Ascending aorta (tissue), 2 donors: ENCODE measurements at regions not wholly inside any gene's neighbourhood (a gene's known extent, or its start where the extent isn't known, plus 50 kb on each side); places are given as distances from the start of the nearest gene placed in this dataset.

Source experiments
- DNase-seq, 2 donors: peaks; one replicate each; pipeline ENCODE4 v3.0.0-alpha.2; 2019; ENCODE audit warnings: low spot score in 2 of 2
- H3K27ac ChIP-seq, 2 donors: fragments of 200-600 bp; sonication (generic); one replicate each; pipeline ENCODE4 v1.5.1; 2016 to 2017; ENCODE audit warnings: mild to moderate bottlenecking in 1 of 2
- H3K27me3 ChIP-seq: fragments of 200-600 bp; sonication (generic); one replicate; pipeline ENCODE4 v1.5.1; 2017
- H3K36me3 ChIP-seq, 2 donors: fragments of 200-600 bp; sonication (generic); one replicate each; pipeline ENCODE4 v1.5.1; 2016
- H3K4me1 ChIP-seq, 2 donors: fragments of 200-600 bp; sonication (generic); one replicate each; pipeline ENCODE4 v1.5.1; 2016 to 2017; ENCODE audit warnings: mild to moderate bottlenecking in 1 of 2
- H3K4me3 ChIP-seq, 2 donors: fragments of 200-600 bp; sonication (generic); one replicate each; pipeline ENCODE4 v1.5.1; 2016 to 2017; ENCODE audit warnings: mild to moderate bottlenecking in 1 of 2
- H3K9me3 ChIP-seq, 2 donors: fragments of 200-600 bp; sonication (generic); one replicate each; pipeline ENCODE4 v1.5.1; 2016
- CTCF ChIP-seq, 3 experiments: fragments of 200-600 bp in 2 of 3; fragments of 450-650 bp in 1 of 3; sonication (generic) in 2 of 3; IDR thresholded peaks; one replicate each; pipeline ENCODE4 v1.5.1; 2016 to 2019; ENCODE audit warnings: antibody characterized with exemption in 3 of 3, mild to moderate bottlenecking in 1 of 3, moderate library complexity in 1 of 3
- intact Hi-C: fragments of 100-400 bp; cut with DNase I; formaldehyde crosslinking; loops from one replicate; pipeline ENCODE4 v1.15.1; 2023

DNA sequence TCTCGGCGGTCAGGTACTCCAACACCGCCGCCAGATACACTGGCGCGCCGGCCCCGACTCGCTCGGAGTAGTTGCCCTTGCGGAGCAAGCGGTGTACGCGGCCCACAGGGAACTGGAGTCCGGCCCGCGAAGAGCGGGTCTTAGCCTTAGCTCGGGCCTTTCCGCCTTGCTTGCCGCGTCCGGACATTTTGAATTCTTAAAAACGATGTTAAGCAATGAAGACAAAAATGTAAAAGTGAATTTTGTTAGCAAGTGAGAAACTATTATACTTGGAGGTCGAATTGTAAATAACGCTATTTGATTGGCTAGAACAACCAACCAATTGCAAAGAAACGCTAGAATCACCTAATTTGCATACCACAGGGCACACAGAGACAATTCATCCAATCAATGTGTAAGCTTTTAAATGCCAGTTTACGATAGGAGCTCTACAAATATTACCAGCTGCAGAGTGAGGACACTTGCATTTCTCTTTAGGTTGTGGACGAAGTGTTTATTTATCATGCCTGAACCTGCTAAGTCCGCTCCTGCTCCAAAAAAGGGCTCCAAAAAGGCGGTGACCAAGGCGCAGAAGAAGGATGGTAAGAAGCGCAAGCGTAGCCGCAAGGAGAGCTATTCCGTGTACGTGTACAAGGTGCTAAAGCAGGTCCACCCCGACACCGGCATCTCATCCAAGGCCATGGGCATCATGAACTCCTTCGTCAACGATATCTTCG is 112.0 kb downstream of the HFE start:
- peak in 1 of 2 donors; percentile 82 for DNase-seq

GRCh38 chr6:26199773-26200764 is 112.8 kb downstream of the HFE start:
- Histone ChIP-seq H3K27ac (peak overlapping the region; percentile 92 to 95), H3K27me3 (no peaks in the 10 kb centered on the region), H3K4me3 (peak overlapping the region; percentile 62 to 86), H3K36me3 (no peaks in the 10 kb centered on the region), H3K9me3 (no peaks in the 10 kb centered on the region), H3K4me1 (peaks cover 4 to 13% of the 10 kb centered on the region in 2 donors)
- DNase-seq, result no peak
- intact Hi-C loops, result loop anchor here (2.0 to 5.0 kb wide), 4 partner anchors 17 to 168 kb away; a partner anchor contains a TSS
- TF ChIP-seq CTCF (IDR thresholded peaks at IDR 0.05), result no peak

More for the DNA sequence above, 112.0 kb downstream of the HFE start:
- peak overlapping the region; percentile 92 to 95 for H3K27ac ChIP-seq
- TF ChIP-seq CTCF (IDR thresholded peaks at IDR 0.05), result no peak
- no peaks in the 10 kb centered on the region for H3K9me3 ChIP-seq
- no peaks in the 10 kb centered on the region for H3K27me3 ChIP-seq
- peaks cover 4 to 13% of the 10 kb centered on the region in 2 donors for H3K4me1 ChIP-seq
- intact Hi-C loops, result loop anchor here (2.0 to 5.0 kb wide), 4 partner anchors 18 to 167 kb away; a partner anchor contains a TSS
- H3K36me3 ChIP-seq, result no peaks in the 10 kb centered on the region
- H3K4me3 ChIP-seq, result peak overlapping the region; percentile 62 to 86

DNA sequence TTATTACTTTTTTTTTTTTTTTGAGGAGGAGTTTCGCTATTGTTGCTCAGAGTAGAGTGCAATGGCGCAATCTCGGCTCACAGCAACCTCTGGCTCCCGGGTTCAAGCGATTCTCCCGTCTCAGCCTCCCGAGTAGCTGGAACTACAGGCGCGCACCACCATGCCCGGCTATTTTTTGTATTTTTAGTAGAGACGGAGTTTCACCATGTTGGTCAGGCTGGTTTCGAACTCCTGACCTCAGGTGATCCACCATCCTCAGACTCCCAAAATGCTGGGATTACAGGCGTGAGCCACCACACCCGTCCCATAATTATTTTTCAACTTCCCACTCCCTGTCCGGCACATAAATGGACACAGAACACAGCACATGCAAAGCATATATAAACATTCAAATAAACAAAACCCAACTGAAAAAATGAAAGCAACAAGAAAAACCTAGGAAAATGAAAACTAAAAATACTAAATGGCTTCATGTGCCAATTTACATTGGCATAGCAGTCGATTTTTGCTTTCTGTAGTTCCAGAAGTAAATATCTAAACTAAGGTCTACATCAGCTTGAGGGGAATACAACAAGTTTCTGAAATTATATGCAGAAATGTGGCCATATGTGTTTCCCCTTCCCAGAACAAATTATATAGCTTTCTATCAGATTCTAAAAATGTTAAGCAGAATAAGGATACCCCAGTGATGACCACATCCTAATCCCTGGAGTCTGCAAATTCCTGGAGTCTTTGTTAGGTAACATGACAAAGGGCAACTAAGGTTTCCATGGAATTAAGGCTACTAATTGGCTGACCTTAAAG is 113.9 kb downstream of the HFE start:
- H3K4me3 ChIP-seq, result no peak overlapping the region
- H3K36me3 ChIP-seq, result no peaks in the 10 kb centered on the region
- DNase-seq, result no peak
- H3K27ac ChIP-seq, result no peak overlapping the region
- intact Hi-C loops, result no loop called here
- no peaks in the 10 kb centered on the region for H3K27me3 ChIP-seq
- H3K9me3 ChIP-seq, result no peaks in the 10 kb centered on the region
- no peak for TF ChIP-seq CTCF (IDR thresholded peaks at IDR 0.05)
- peaks cover 4 to 6% of the 10 kb centered on the region in 2 donors for H3K4me1 ChIP-seq

GRCh38 chr6:26202201-26202611 is 115.0 kb downstream of the HFE start:
- Histone ChIP-seq H3K36me3 (no peaks in the 10 kb centered on the region), H3K9me3 (no peaks in the 10 kb centered on the region), H3K4me1 (peaks cover 4% of the 10 kb centered on the region in 2 donors), H3K4me3 (no peak overlapping the region), H3K27ac (no peak overlapping the region), H3K27me3 (no peaks in the 10 kb centered on the region)
- intact Hi-C loops, result no loop called here
- TF ChIP-seq CTCF (IDR thresholded peaks at IDR 0.05), result no peak
- DNase-seq, result no peak
